Iris pigment epithelial cell (primary cell): ENCODE measurements at regions not wholly inside any gene's neighbourhood (a gene's known extent, or its start where the extent isn't known, plus 50 kb on each side); places are given as distances from the start of the nearest gene placed in this dataset.
"Not testable (repeated sequence)": the region's sequence is repeated elsewhere in the genome, so short reads cannot be mapped to it uniquely, and the experiment has no call there.

Experiments used
- DNase-seq: peaks from one replicate; pipeline ENCODE4 v3.0.0-alpha.2; 2011; ENCODE audit warnings: low read depth

DNA sequence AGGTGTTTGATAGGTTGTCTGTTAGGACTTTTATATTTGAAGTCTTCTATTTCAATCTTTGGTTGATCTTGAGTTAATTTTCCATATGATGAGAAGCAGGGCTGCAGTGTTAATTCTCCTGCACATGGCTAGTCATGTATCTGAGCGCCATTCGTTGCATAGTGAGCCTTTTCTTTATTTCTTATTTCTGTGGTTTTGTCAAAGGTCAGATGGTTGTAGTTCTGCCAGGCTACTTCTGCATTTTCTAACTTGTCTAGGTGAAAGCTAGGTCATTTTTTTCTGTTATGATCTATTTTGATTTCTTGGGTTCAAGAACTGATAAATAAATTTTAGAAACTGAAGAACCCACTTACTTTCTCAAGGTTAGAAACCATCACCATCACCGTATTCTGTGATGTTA lies 56.7 kb downstream of the CCDC74A start:
- DNase-seq = no peak

DNA sequence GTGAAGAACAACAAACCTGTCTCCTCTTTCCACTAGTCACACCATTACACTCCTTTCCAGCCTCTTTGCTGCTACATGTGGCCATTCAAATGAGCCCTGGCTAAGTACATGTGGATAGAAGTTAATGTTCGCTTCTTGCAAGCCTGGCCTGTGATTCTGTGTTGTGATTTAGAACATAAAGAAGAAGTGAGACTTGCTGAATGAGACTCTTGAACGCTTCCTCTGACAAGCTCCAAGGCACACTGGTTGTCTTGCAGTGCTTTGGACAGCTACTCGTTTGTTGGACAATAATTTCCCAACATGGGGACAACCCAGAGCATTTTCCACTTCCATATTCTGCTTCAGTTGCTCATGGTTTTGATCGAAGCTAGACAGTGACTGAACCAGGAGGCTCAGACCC lies 57.3 kb downstream of the CCDC74A start:
- DNase-seq = no peak

DNA sequence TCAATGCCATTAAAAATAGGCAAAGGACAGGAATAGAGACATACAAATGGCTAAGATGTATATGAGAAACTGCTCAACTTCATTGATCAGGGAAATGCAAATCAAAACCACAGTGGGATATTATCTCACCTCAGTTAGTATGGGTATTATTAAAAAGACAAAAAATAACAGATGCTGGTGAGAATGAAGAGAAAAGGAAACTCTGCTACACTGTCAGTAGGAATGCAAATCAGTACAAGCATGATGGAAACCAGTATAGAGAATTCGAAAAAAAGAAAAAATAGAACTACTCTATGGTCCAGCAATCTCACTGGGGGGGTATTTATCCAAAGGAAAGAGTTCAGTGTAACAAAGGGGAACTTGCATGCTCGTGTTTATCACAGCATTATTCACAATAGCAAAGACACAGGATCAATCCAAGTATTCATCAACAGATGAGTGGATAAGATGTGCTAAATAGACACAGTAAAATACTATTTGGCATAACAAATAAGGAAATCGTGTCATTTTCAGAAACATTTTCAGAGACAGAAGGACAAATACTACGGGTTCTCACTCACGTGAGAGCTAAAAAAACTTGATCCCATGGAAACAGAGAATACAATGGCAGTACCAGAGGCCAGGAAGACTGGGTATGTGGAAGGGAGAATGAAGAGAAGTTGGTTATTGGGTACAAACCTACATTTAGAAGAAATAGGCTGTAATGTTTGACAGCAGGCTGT lies 60.6 kb downstream of the CCDC74A start:
- no peak for DNase-seq

DNA sequence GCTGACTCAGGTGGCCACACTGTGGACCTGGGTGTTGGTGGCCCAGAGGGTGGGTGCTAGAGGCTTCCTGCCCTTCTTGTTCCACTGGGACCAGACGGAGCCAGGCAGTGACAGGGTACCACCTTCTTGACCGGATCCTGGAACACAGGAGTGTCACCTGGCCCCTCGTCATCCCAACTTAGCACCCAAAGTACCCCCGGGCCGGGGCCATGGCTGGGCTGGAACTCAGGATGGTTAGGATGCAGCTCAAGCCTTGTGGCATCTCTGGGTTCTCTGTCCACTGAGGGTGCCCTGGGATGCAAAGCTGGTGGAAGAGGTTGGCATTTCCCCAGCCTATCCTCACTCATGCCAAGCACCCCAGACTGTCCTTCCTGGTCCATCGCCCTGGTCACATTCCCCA lies 61.4 kb downstream of the CCDC74A start:
- not testable (repeated sequence) for DNase-seq

DNA sequence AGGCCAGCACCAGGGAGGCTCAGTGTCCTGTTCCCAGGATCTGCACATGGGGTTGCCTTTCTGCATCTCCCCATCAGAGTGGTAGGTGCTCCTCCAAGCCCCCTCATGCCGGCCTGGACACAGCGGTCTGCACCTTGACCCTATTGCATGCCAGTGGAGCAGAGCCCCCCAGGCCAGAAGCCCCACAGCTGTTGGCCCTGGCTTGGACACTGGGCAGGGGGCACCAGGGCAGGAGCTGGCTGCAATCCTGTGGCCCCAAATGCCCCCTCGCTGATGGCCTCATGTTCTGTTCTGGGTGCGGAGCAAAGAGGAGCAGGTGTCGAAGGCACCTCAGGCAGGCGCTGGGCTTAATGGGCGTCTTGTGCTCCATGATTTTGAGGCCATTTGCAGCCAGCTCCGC lies 62.7 kb downstream of the CCDC74A start:
- DNase-seq = no peak

- no peak for DNase-seq
Measured at GRCh38 chr2:131590896-131591295, 63.2 kb downstream of the CCDC74A start.

DNA sequence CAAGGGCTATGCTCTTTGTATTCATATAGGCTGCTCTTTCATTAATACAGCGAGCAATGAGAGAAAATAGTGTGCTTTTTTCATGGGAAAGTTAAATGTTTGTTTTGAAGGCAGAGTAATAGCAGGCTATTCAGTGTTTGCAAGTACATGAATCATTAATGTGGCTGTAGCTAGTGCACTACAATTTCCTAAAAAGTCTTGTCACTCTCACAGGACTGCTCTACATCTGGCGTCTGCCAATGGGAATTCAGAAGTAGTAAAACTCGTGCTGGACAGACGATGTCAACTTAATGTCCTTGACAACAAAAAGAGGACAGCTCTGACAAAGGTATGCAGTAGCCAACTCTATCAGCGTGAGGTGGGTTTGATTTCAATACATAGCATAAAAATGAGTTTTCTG lies 68.9 kb downstream of the CCDC74A start:
- DNase-seq = not testable (repeated sequence)

- DNase-seq = not testable (repeated sequence)
Measured at GRCh38 chr2:131602444-131602843, 74.8 kb downstream of the CCDC74A start.

DNA sequence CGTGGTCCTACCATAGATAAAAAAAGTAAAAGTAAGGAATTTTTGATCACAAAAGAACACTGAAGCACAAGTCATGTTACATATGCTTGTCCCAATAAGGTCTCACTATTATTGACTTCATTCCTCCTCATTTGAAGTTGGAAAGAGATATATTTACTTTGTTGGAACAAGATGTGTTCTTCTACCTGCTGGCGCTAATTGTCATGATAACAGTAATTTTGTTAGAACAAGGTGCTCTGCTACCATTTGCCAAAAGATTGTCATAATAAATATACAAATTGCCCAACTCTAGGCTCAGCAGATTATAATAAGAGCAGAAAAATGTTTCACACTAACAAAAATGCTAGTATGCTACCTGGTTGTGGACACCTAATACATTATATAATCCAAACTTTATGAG lies 77.0 kb downstream of the CCDC74A start:
- not testable (repeated sequence) for DNase-seq

DNA sequence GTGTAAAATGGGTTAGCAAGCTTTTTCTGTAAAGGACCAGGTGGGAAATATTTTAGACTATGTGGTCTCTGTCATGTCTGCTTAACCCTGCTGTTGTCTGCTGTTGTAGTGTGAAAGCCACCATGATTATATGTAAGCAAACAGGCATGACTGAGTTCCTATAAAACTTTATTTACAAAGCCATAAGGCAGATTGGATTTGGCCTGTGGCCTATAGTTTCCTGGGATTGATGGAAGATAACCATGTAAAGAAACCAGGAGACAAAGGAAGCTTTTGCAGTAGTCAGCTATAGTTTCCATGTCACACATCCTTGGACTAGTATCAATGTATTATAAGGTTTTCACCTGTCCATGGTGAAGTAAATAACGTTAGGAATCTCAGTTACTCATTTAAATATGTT lies 78.7 kb downstream of the CCDC74A start:
- not testable (repeated sequence) for DNase-seq

GRCh38 chr2:131607056-131607455 lies 79.4 kb downstream of the CCDC74A start:
- peak; percentile 12 for DNase-seq

GRCh38 chr2:131614539-131614938 lies 86.9 kb downstream of the CCDC74A start:
- not testable (repeated sequence) for DNase-seq

GRCh38 chr2:131618320-131618719 lies 90.6 kb downstream of the CCDC74A start:
- not testable (repeated sequence) for DNase-seq

- not testable (repeated sequence) for DNase-seq
Measured at GRCh38 chr2:131622874-131623273, 95.2 kb downstream of the CCDC74A start.

DNA sequence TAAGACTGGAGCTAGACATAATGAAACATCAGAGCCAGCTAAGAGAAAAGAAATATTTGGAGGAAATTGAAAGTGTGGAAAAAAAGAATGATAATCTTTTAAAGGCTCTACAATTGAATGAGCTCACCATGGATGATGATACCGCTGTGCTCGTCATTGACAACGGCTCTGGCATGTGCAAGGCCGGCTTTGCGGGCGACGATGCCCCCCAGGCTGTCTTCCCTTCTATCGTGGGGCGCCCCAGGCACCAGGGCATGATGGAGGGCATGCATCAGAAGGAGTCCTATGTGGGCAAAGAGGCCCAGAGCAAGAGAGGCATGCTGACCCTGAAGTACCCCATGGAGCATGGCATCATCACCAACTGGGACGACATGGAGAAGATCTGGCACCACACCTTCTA lies 98.3 kb downstream of the CCDC74A start:
- DNase-seq = not testable (repeated sequence)

- not testable (repeated sequence) for DNase-seq
Measured at GRCh38 chr2:131626565-131626964, 98.9 kb downstream of the CCDC74A start.

DNA sequence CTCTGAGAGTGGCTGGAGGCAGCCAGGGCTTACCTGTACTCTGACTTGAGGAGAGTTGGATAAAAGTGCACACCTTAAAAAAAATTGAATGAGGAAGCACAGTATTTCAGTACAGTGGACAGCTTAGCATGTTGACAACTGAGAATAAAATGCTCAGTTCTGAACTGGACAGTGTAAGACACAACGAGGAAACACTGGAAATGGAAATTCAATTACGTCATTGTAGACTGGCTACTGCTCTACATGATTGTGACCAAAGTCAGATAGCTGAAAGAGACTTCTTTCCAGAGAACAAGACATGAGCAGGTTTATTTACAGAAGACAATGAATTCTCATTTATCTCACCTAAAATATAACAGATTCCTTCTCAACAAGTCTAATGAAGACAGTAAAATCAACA lies 100.1 kb downstream of the CCDC74A start:
- not testable (repeated sequence) for DNase-seq

GRCh38 chr2:131631648-131632047 lies 104.0 kb downstream of the CCDC74A start:
- DNase-seq = not testable (repeated sequence)

DNA sequence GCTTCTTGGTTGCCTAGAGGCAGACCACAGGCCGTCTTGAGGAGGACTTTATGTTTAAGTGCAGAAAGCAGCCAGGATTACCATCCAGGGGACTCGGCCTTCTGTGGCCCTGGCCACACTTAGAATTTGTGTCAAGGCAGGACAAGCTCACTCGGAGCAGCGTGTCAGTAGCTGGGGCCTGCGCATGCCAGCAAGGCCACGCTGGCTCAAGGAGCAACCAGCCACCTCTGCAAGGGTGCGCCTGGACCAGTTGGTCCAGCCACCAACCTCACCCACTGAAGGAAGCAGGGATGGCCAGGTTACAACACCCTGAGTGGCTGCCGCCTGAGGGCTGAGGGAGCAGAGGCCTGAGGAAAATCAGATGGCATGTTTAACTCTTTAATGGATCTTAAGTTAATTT lies 105.7 kb downstream of the CCDC74A start:
- DNase-seq = not testable (repeated sequence)

GRCh38 chr2:131633827-131634695 lies 106.4 kb downstream of the CCDC74A start:
- not testable (repeated sequence) for DNase-seq

- DNase-seq = no peak
Measured at GRCh38 chr2:131635611-131636010, 107.9 kb downstream of the CCDC74A start.

DNA sequence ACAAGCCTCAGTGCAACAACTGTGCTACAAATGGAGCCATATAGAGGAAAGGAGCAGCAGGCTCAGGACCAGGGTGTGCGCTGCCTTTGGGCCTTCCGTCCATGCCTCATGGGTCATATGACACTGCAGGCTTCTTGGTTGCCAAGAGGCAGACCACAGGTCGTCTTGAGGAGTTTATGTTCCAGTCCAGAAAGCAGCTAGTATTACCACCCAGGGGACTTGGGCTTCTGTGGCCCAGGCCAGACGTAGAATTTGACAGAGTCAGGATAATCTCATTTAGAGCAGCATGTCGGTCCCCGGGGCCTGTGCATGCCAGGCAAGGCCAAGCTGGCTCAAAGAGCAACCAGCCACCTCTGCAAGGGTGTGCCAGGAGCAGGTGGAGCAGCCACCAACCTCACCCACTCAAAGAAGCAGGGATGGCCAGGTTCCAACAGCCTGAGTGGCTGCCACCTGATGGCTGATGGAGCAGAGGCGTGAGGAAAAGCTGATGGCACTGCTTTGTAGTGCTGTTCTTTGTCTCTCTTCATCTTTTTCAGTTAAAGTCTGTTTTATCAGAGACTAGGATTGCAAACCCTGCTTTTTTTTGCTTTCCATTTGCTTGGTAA lies 109.1 kb downstream of the CCDC74A start:
- DNase-seq = not testable (repeated sequence)
